T-cell (primary cell): ENCODE measurements at regions not wholly inside any gene's neighbourhood (a gene's known extent, or its start where the extent isn't known, plus 50 kb on each side); places are given as distances from the start of the nearest gene placed in this dataset.
"Not testable (repeated sequence)": the region's sequence is repeated elsewhere in the genome, so short reads cannot be mapped to it uniquely, and the experiment has no call there.

ENCODE experiments used
- ATAC-seq, 4 experiments: fragments of 200-7000 bp in 3 of 4; fragments of 150-1000 bp in 1 of 4; cut with Tn5 transposase; replicated peaks in 1 of 4; 1 replicate in 3 of 4; 2 replicates in 1 of 4; pipeline ENCODE4 v1.10.0; 2021; ENCODE audit warnings: moderate library complexity in 3 of 4, mild to moderate bottlenecking in 2 of 4, moderate number of reproducible peaks in 1 of 4
- CTCF ChIA-PET, 2 donors: fragments of 300-600 bp; sonication (Branson Sonifier 250); formaldehyde crosslinking; loops; one replicate each; lab custom pipeline; 2022; ENCODE audit warnings: antibody characterized with exemption in 2 of 2; lab: Charles Lee
- POLR2A ChIA-PET, 2 donors: fragments of 300-600 bp; sonication (Branson Sonifier 250); formaldehyde crosslinking; loops; one replicate each; lab custom pipeline; 2022; ENCODE audit warnings: antibody characterized with exemption in 2 of 2; lab: Charles Lee
- DNase-seq, 35 experiments: peaks; one replicate each; pipeline versions ENCODE4 v3.0.0 to v3.0.0-alpha.2; 2013 to 2023
- H3K27ac ChIP-seq: one replicate; pipeline ENCODE4 v1.5.1; 2013; ENCODE audit warnings: low read length
- H3K27me3 ChIP-seq, 2 experiments: replicated peaks in 1 of 2; 1 replicate in 1 of 2; 2 replicates in 1 of 2; pipeline versions ENCODE4 v1.6.1 to v1.7.0; 2013; ENCODE audit warnings: low read length in 1 of 2, mixed read lengths in 1 of 2; ENCODE audit not compliant: control insufficient read depth in 2 of 2, insufficient read depth in 2 of 2; ENCODE audit errors: extremely low read depth in 1 of 2
- H3K36me3 ChIP-seq, 2 donors: 1 replicate in 1 of 2; 2 replicates in 1 of 2; pipeline versions ENCODE4 v1.6.1 to v1.7.0; 2013; ENCODE audit warnings: low read length in 1 of 2; ENCODE audit not compliant: control insufficient read depth in 2 of 2, insufficient read depth in 1 of 2; ENCODE audit errors: extremely low read depth in 1 of 2
- H3K4me1 ChIP-seq, 2 experiments: 1 replicate in 1 of 2; 2 replicates in 1 of 2; pipeline versions ENCODE4 v1.6.1 to v1.7.0; 2013; ENCODE audit warnings: low read length in 2 of 2, mixed read lengths in 1 of 2; ENCODE audit not compliant: insufficient read depth in 2 of 2, control insufficient read depth in 1 of 2; ENCODE audit errors: extremely low read depth in 1 of 2
- H3K4me3 ChIP-seq, 2 donors: 1 replicate in 1 of 2; 2 replicates in 1 of 2; pipeline versions ENCODE4 v1.5.1 to v1.7.0; 2013; ENCODE audit warnings: mild to moderate bottlenecking in 2 of 2, low read length in 1 of 2, moderate library complexity in 1 of 2; ENCODE audit not compliant: control insufficient read depth in 1 of 2; ENCODE audit errors: extremely low read depth in 1 of 2
- H3K9me3 ChIP-seq: 2 replicates; pipeline ENCODE4 v1.7.0; 2013
- H3K27ac Mint-ChIP-seq, 2 donors: one replicate each; pipeline ENCODE4 v1.8.0; 2020 to 2021; ENCODE audit warnings: mild to moderate bottlenecking in 2 of 2, mixed read lengths in 2 of 2
- H3K27me3 Mint-ChIP-seq, 2 donors: one replicate each; pipeline ENCODE4 v1.8.0; 2021 to 2022; ENCODE audit warnings: mixed read lengths in 2 of 2
- H3K36me3 Mint-ChIP-seq: one replicate; pipeline ENCODE4 v1.8.0; 2021; ENCODE audit warnings: mixed read lengths
- H3K4me1 Mint-ChIP-seq, 3 donors: one replicate each; pipeline ENCODE4 v1.8.0; 2020 to 2022; ENCODE audit warnings: mixed read lengths in 3 of 3, mild to moderate bottlenecking in 1 of 3
- H3K4me3 Mint-ChIP-seq, 3 donors: one replicate each; pipeline ENCODE4 v1.8.0; 2020 to 2022; ENCODE audit warnings: mild to moderate bottlenecking in 3 of 3, mixed read lengths in 3 of 3, moderate library complexity in 3 of 3
- H3K9me3 Mint-ChIP-seq, 3 donors: one replicate each; pipeline ENCODE4 v1.8.0; 2020 to 2022; ENCODE audit warnings: mixed read lengths in 3 of 3
- WGBS: methylation state at CpG from one replicate; pipeline ENCODE4 v1.1.5; 2013; ENCODE audit warnings: missing lambda C conversion rate; ENCODE audit not compliant: insufficient coverage; 5-methylcytosine and 5-hydroxymethylcytosine counted together

DNA sequence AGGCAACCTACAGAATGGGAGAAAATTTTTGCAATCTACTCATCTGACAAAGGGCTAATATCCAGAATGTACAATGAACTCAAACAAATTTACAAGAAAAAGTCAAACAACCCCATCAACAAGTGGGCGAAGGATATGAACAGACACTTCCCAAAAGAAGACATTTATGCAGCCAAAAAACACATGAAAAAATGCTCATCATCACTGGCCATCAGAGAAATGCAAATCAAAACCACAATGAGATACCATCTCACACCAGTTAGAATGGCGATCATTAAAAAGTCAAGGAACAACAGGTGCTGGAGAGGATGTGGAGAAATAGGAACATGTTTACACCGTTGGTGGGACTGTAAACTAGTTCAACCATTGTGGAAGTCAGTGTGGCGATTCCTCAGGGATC lies 192.2 kb downstream of the RTL9 start:
- H3K27ac ChIP-seq, CTCF ChIA-PET, H3K4me1 ChIP-seq, H3K4me3 ChIP-seq, H3K4me1 Mint-ChIP-seq, H3K4me3 Mint-ChIP-seq, DNase-seq, H3K9me3 Mint-ChIP-seq, POLR2A ChIA-PET, H3K36me3 ChIP-seq, H3K27me3 ChIP-seq, H3K36me3 Mint-ChIP-seq, H3K27ac Mint-ChIP-seq, H3K9me3 ChIP-seq, ATAC-seq: not testable (repeated sequence)
- no CpG with 5 or more reads among the region's 4 CpGs for WGBS
- peaks cover 0 to 16% of the 10 kb centered on the region in 2 donors for H3K27me3 Mint-ChIP-seq

DNA sequence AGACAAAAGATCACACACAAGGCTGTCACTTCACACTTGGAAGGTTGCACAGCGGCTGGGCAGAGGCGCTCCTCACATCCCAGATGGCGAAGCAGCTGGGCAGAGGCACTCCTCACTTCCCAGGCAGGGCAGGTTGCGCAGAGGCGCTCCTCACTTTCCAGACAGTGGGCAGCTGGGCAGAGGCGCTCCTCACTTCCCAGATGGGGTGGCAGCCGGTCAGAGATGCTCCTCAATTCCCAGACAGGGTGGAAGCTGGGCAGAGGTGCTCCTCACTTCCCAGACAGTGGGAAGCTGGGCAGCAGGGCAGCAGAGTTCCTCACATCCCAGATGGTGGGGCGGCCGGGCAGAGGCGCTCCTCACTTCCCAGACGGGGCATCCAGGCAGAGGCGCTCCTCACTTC lies 199.2 kb downstream of the RTL9 start:
- POLR2A ChIA-PET, result no interaction called here
- H3K36me3 Mint-ChIP-seq, result no peaks in the 10 kb centered on the region
- Histone ChIP-seq H3K36me3 (no peaks in the 10 kb centered on the region), H3K4me1 (no peaks in the 10 kb centered on the region), H3K27ac (no peak overlapping the region), H3K27me3 (no peaks in the 10 kb centered on the region), H3K4me3 (no peak overlapping the region), H3K9me3 (no peaks in the 10 kb centered on the region)
- CTCF ChIA-PET, result no interaction called here
- H3K4me1 Mint-ChIP-seq, result no peaks in the 10 kb centered on the region
- peaks cover 0 to 17% of the 10 kb centered on the region in 2 donors for H3K27me3 Mint-ChIP-seq
- peaks cover 0 to 6% (median 2%) of the 10 kb centered on the region in 3 donors for H3K9me3 Mint-ChIP-seq
- DNase-seq (no peak), ATAC-seq (no peak)
- no peak overlapping the region for H3K4me3 Mint-ChIP-seq
- H3K27ac Mint-ChIP-seq, result no peak overlapping the region
- WGBS, result 86% methylated on average over 6 of the region's 12 CpGs

DNA sequence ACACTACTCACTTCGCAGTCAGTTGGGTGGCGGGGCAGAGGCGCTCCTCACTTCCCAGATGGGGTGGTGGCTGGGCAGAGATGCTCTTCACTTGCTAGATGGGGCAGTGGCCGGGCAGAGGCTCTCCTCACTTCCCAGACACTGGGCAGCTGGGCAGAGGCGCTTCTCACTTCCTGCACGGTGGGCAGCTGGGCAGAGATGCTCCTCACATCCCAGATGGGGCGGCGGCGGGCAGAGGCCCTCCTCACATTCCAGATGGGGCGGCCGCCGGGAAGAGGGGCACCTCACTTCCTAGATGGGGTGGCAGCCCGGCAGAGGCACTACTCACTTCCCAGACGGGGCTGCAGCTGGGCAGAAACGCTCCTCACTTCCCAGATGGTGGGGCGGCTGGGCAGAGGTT lies 199.8 kb downstream of the RTL9 start:
- H3K27ac Mint-ChIP-seq, result no peak overlapping the region
- DNase-seq (no peak), ATAC-seq (no peak)
- no peaks in the 10 kb centered on the region for H3K4me1 Mint-ChIP-seq
- no peak overlapping the region for H3K27ac ChIP-seq
- H3K9me3 ChIP-seq, result no peaks in the 10 kb centered on the region
- no peak overlapping the region for H3K4me3 Mint-ChIP-seq
- ChIA-PET CTCF (no interaction called here), POLR2A (no interaction called here)
- H3K4me3 ChIP-seq, result no peak overlapping the region
- peaks cover 0 to 17% of the 10 kb centered on the region in 2 donors for H3K27me3 Mint-ChIP-seq
- H3K9me3 Mint-ChIP-seq, result peaks cover 0 to 6% (median 2%) of the 10 kb centered on the region in 3 donors
- H3K36me3 Mint-ChIP-seq, result no peaks in the 10 kb centered on the region
- no peaks in the 10 kb centered on the region for H3K36me3 ChIP-seq
- no peaks in the 10 kb centered on the region for H3K4me1 ChIP-seq
- no peaks in the 10 kb centered on the region for H3K27me3 ChIP-seq
- WGBS, result 80% methylated on average over 1 of the region's 16 CpGs

DNA sequence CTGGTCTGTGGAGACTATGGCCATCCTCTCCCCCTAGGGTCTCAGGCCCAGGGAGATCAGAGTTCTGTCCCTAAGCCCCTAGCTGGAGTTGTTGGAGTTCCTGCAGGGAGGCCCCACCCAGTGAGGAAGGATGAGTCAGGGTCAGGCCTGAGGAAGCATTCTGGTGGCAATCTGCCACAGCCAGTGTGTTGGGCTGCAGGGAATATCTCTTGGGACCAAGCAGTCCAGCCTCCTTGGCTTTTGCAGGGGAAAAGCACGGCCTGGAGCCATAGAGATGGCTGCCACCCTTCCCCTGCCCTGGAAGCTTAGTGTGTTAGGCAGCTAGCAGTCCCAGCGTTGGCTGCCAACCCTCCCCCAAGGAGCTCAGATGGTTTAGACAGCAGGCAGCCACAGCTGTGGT lies 202.4 kb downstream of the RTL9 start:
- Mint-ChIP-seq H3K27ac (no peak overlapping the region), H3K4me1 (no peaks in the 10 kb centered on the region), H3K36me3 (no peaks in the 10 kb centered on the region), H3K27me3 (peaks cover 0 to 17% of the 10 kb centered on the region in 2 donors), H3K9me3 (peaks cover 0 to 6% (median 2%) of the 10 kb centered on the region in 3 donors), H3K4me3 (no peak overlapping the region)
- CTCF ChIA-PET, result no interaction called here
- H3K36me3 ChIP-seq, result no peaks in the 10 kb centered on the region
- WGBS, result no CpG with 5 or more reads among the region's 2 CpGs
- ATAC-seq (no peak), DNase-seq (no peak)
- POLR2A ChIA-PET, result no interaction called here
- no peaks in the 10 kb centered on the region for H3K9me3 ChIP-seq
- H3K4me3 ChIP-seq, result no peak overlapping the region
- no peaks in the 10 kb centered on the region for H3K4me1 ChIP-seq
- no peaks in the 10 kb centered on the region for H3K27me3 ChIP-seq
- H3K27ac ChIP-seq, result no peak overlapping the region

DNA sequence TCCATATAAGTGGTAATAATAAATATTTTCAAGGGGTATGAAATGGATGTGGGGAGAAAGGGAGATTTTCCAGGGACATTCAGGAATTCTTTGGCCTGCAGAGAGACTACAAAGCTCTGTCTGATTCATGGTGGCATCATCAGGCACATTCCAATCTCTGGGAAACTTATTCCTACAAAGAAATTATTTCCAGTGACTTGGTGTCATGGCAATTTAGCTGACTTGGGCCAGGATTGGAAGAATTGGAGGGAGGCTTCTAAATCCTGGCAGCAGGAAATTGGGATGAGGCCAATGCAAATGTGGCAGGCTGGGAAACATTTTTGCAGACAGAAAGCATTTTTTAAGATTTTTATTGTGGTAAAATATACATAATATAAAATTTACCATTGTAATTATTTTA lies 204.6 kb downstream of the RTL9 start:
- Histone ChIP-seq H3K27me3 (no peaks in the 10 kb centered on the region), H3K4me1 (no peaks in the 10 kb centered on the region), H3K27ac (no peak overlapping the region), H3K36me3 (no peaks in the 10 kb centered on the region), H3K4me3 (no peak overlapping the region), H3K9me3 (no peaks in the 10 kb centered on the region)
- Mint-ChIP-seq H3K4me3 (no peak overlapping the region), H3K36me3 (no peaks in the 10 kb centered on the region), H3K27ac (no peak overlapping the region), H3K27me3 (peaks cover 0 to 11% of the 10 kb centered on the region in 2 donors), H3K9me3 (no peaks in the 10 kb centered on the region), H3K4me1 (no peaks in the 10 kb centered on the region)
- no peak for DNase-seq
- ChIA-PET CTCF (no interaction called here), POLR2A (interaction anchor here in 1 of 2 donors (0.7 kb wide), 1 partner anchor 959 kb away, joined by 3 read pairs; no protein-coding TSS in a partner anchor)
- no peak for ATAC-seq

DNA sequence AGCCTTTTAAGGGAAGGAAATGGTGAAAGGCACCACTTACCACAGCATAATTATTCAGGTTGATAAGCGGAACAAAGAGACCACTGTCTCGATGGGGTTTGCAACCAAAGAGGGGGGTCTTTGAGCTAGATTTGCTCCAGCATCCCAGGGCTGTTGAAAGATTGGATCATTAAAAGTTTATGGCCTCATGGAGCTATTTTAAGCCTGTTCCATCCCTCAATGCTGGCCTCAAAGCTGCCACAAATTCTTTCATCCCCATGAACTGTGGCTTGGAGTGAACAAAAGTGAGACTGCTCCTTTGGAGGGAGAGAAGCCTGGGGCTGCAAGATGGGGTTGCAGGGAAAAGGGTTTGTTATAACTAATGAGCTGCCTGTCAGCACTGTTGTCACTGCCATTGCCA lies 209.8 kb downstream of the RTL9 start:
- CTCF ChIA-PET, result no interaction called here
- Mint-ChIP-seq H3K9me3 (no peaks in the 10 kb centered on the region), H3K4me3 (no peak overlapping the region), H3K36me3 (no peaks in the 10 kb centered on the region), H3K27ac (no peak overlapping the region), H3K4me1 (peaks cover 4 to 7% (median 5%) of the 10 kb centered on the region in 3 donors), H3K27me3 (peaks cover 0 to 13% of the 10 kb centered on the region in 2 donors)
- POLR2A ChIA-PET, result no interaction called here
- Histone ChIP-seq H3K4me3 (no peak overlapping the region), H3K9me3 (no peaks in the 10 kb centered on the region), H3K27me3 (no peaks in the 10 kb centered on the region), H3K27ac (no peak overlapping the region), H3K4me1 (no peaks in the 10 kb centered on the region), H3K36me3 (no peaks in the 10 kb centered on the region)
- DNase-seq (no peak), ATAC-seq (no peak)
- no CpG with 5 or more reads among the region's 2 CpGs for WGBS

DNA sequence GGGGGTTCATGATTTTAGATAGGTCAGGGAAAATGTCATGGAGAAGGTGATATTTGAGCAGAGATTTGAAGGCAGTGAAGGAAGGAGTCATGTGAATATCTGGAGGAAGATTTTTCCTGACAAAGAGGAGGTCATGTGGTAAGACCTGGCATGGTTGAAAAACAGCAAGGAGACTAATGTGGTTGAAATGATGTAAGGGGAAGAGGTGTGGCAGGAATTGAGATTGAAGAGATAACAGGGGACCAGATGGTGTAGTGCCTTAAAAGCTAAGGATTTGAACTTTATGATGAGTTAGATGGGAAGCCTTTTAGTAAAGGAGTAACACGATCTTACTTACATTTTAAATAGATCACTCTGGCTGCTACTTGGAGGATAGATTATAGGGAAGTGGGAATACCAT lies 210.9 kb downstream of the RTL9 start:
- H3K27ac ChIP-seq, result no peak overlapping the region
- Mint-ChIP-seq H3K27ac (no peak overlapping the region), H3K9me3 (no peaks in the 10 kb centered on the region), H3K27me3 (peaks cover 0 to 13% of the 10 kb centered on the region in 2 donors), H3K4me1 (peaks cover 4 to 7% (median 5%) of the 10 kb centered on the region in 3 donors), H3K36me3 (no peaks in the 10 kb centered on the region), H3K4me3 (no peak overlapping the region)
- no peaks in the 10 kb centered on the region for H3K27me3 ChIP-seq
- no peaks in the 10 kb centered on the region for H3K9me3 ChIP-seq
- no peak for ATAC-seq
- CTCF ChIA-PET, result no interaction called here
- no CpG with 5 or more reads among the region's 1 CpG for WGBS
- no peak overlapping the region for H3K4me3 ChIP-seq
- no peaks in the 10 kb centered on the region for H3K4me1 ChIP-seq
- POLR2A ChIA-PET, result no interaction called here
- DNase-seq, result no peak
- no peaks in the 10 kb centered on the region for H3K36me3 ChIP-seq
